ENCODE measurements at regions not wholly inside any gene's neighbourhood (a gene's known extent, or its start where the extent isn't known, plus 50 kb on each side); places are given as distances from the start of the nearest gene placed in this dataset.

DNA sequence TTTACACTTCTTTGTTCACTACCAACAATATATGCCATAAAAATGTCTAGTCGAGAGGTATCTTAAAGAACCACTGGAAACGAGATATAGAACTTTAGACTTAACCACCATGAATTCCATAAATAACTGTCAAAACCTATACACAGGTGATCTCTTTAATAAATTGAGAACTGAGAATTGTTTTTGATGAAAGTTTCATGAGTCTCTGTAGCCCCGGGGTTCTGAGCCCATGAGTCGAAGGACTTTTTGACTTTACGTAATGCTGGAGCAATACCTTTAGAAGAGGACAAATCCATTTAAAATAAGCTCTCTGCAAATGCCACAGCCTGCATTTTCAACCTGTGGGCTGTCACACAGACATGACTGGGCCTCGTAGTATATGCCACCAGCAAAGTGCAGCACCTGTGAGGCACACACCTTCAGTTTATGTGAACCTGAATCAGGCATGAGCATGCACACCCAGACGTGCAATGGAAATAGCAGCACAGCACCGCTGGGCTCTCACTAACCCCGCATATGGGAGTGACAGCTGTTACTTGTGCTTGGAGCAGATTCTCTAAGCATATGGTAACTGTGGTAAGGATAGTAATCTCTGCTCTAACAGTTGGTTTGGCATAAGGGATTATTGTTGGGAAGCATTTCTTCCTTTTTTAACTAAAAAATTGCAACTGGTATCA, 383.2 kb downstream of the SOCS6 start:
- WGBS (ENCODE audit: missing lambda C conversion rate) = 34% methylated on average over 9 of the region's 9 CpGs
- Histone ChIP-seq H3K9me3 (no peaks in the 10 kb centered on the region), H3K4me2 (no peak overlapping the region), H3K4me3 (no peak overlapping the region), H3K27ac (no peak overlapping the region), H3K4me1 (no peaks in the 10 kb centered on the region)
- ChIA-PET CTCF (no interaction called here), POLR2A (no interaction called here)
- TF ChIP-seq JUNB (IDR thresholded peaks at IDR 0.05) (no peak), HOXA7 (CRISPR knock-in tag; IDR thresholded peaks at IDR 0.05) (no peak), CTCF (IDR thresholded peaks at IDR 0.05) (no peak), RNF2 (IDR thresholded peaks at IDR 0.05; ENCODE audit: borderline replicate concordance, low read depth) (no peak), ZC3H11A (IDR thresholded peaks at IDR 0.05) (no peak), ZFP36 (IDR thresholded peaks at IDR 0.05; ENCODE audit: borderline replicate concordance, partially characterized antibody) (no peak), HEYL (CRISPR knock-in tag; IDR thresholded peaks at IDR 0.05) (no peak)
- ATAC-seq (no peak), FAIRE-seq (no peak), DNase-seq (ENCODE audit: low read depth in 1 of 2, low spot score in 1 of 2) (no peak)

- Histone ChIP-seq H3K27ac (no peak overlapping the region), H3K4me1 (no peaks in the 10 kb centered on the region), H3K9me3 (no peaks in the 10 kb centered on the region), H3K4me2 (no peak overlapping the region), H3K4me3 (no peak overlapping the region)
- no peak for DNase-seq (ENCODE audit: low read depth in 1 of 2, low spot score in 1 of 2)
- ATAC-seq = no peak
- TF ChIP-seq ZC3H11A (IDR thresholded peaks at IDR 0.05) (no peak), HEYL (CRISPR knock-in tag; IDR thresholded peaks at IDR 0.05) (no peak), NR3C1 (IDR thresholded peaks at IDR 0.05) (no peak), ZNF302 (CRISPR knock-in tag; IDR thresholded peaks at IDR 0.05) (no peak), RCOR1 (IDR thresholded peaks at IDR 0.05; ENCODE audit: low read depth, low read length) (no peak), HOXB5 (CRISPR knock-in tag; IDR thresholded peaks at IDR 0.05) (no peak), ATOH8 (CRISPR knock-in tag; IDR thresholded peaks at IDR 0.05; ENCODE audit: low read depth) (no peak), HOXA7 (CRISPR knock-in tag; IDR thresholded peaks at IDR 0.05) (no peak), CBX8 (IDR thresholded peaks at IDR 0.05) (no peak), MYC (IDR thresholded peaks at IDR 0.05; ENCODE audit: borderline replicate concordance, low read length) (no peak), MAZ (IDR thresholded peaks at IDR 0.05; ENCODE audit: borderline replicate concordance, low read depth, low read length) (no peak), HDAC2 (IDR thresholded peaks at IDR 0.05) (no peak), RNF2 (IDR thresholded peaks at IDR 0.05; ENCODE audit: borderline replicate concordance, low read depth) (no peak), PHF8 (IDR thresholded peaks at IDR 0.05; ENCODE audit: borderline replicate concordance, low read depth) (no peak), ESRRA (IDR thresholded peaks at IDR 0.05; ENCODE audit: borderline replicate concordance, low read length) (no peak), GATA3 (IDR thresholded peaks at IDR 0.05; ENCODE audit: borderline replicate concordance) (no peak), CBX2 (IDR thresholded peaks at IDR 0.05; ENCODE audit: borderline replicate concordance, low read depth) (no peak), TFCP2L1 (CRISPR knock-in tag; IDR thresholded peaks at IDR 0.05) (no peak)
- ChIA-PET CTCF (no interaction called here), POLR2A (no interaction called here)
- FAIRE-seq = no peak
These were observed 378.1 kb downstream of the SOCS6 start for GRCh38 chr18:70666936-70667335.

- Histone ChIP-seq H3K27ac (no peak overlapping the region), H3K4me1 (no peaks in the 10 kb centered on the region), H3K4me3 (no peak overlapping the region), H3K4me2 (no peak overlapping the region), H3K9me3 (no peaks in the 10 kb centered on the region)
- CTCF ChIA-PET = no interaction called here
- ATAC-seq (no peak), DNase-seq (ENCODE audit: low read depth in 1 of 2, low spot score in 1 of 2) (no peak), FAIRE-seq (no peak)
- POLR2A ChIA-PET = no interaction called here
- WGBS (ENCODE audit: missing lambda C conversion rate) = 15% methylated on average over 2 of the region's 2 CpGs
- TF ChIP-seq MAFK (IDR thresholded peaks at IDR 0.05; ENCODE audit: partially characterized antibody) (no peak), ZNF302 (CRISPR knock-in tag; IDR thresholded peaks at IDR 0.05) (no peak), ESRRA (IDR thresholded peaks at IDR 0.05; ENCODE audit: borderline replicate concordance, low read length) (no peak), PHF8 (IDR thresholded peaks at IDR 0.05; ENCODE audit: borderline replicate concordance, low read depth) (no peak), RFX5 (IDR thresholded peaks at IDR 0.05) (no peak), NR3C1 (IDR thresholded peaks at IDR 0.05) (no peak), KDM5A (IDR thresholded peaks at IDR 0.05) (no peak), CHD4 (IDR thresholded peaks at IDR 0.05; ENCODE audit: borderline replicate concordance) (no peak), JUNB (IDR thresholded peaks at IDR 0.05) (no peak), EHF (CRISPR knock-in tag; IDR thresholded peaks at IDR 0.05) (no peak)
These were observed 374.3 kb downstream of the SOCS6 start for GRCh38 chr18:70663141-70663540.
